Cardiac fibroblast (primary cell): ENCODE measurements at regions not wholly inside any gene's neighbourhood (a gene's known extent, or its start where the extent isn't known, plus 50 kb on each side); places are given as distances from the start of the nearest gene placed in this dataset.

Source experiments
- DNase-seq, 2 donors: peaks; one replicate each; pipeline versions ENCODE4 v3.0.0 to v3.0.0-alpha.2; 2010; ENCODE audit warnings: low read depth in 2 of 2
- H3K4me3 ChIP-seq, 2 donors: replicated peaks in 1 of 2; 1 replicate in 1 of 2; 2 replicates in 1 of 2; pipeline ENCODE4 v1.5.1; 2011; ENCODE audit warnings: low read depth in 2 of 2, low read length in 2 of 2, mild to moderate bottlenecking in 2 of 2, moderate library complexity in 1 of 2
- CTCF ChIP-seq: IDR thresholded peaks from one replicate; pipeline ENCODE4 v1.5.1; 2011; ENCODE audit warnings: low read depth, mild to moderate bottlenecking, low read length, inconsistent platforms

DNA sequence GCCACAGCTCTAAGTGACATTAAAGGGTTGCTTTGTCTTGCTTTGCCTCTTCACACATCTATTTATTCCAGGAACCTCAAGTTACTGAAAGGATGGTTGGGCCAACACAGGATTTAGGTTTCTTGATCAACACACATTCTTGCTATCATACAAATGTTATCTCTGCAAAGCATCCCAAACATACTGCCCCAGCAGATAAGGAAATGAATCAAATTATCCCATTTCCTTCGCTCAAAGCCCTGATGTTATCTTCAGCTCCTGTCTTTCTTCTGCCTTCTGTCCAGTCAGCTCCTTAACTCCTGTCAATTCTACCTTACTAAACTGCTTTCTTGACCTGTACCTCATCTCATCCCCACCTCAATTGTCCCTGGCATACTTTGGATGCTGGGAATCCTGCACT, 355.9 kb upstream of the TENM4 start:
- no peak for DNase-seq
- no peak overlapping the region for H3K4me3 ChIP-seq
- TF ChIP-seq CTCF = no peak

GRCh38 chr11:79794484-79795393, 353.9 kb upstream of the TENM4 start:
- no peak for TF ChIP-seq CTCF
- no peak for DNase-seq
- no peak overlapping the region for H3K4me3 ChIP-seq

- TF ChIP-seq CTCF = no peak
- DNase-seq = no peak
- no peak overlapping the region for H3K4me3 ChIP-seq
Measured at GRCh38 chr11:79794057-79794456, 353.2 kb upstream of the TENM4 start.

DNA sequence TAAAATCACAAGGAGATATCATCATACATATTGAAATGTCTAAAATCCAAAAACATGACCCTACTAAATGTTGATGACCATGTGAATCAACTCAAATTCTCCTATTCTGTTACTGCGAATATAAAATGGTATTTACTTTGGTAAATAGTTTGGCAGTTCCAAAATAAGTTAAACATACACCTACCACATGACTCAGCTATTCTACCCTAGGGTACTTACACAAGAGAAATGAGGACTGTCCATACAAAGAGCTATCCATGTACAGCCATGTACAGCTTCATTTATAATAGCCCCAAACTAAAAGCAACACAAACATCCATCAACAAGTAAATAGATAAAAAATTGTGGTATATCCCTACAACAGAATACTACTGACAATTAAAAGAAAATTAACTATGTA, 346.1 kb upstream of the TENM4 start:
- H3K4me3 ChIP-seq = no peak overlapping the region
- no peak for TF ChIP-seq CTCF
- no peak for DNase-seq

- no peak for TF ChIP-seq CTCF
- H3K4me3 ChIP-seq = no peak overlapping the region
- DNase-seq = no peak
Measured at GRCh38 chr11:79783833-79784232, 343.0 kb upstream of the TENM4 start.

DNA sequence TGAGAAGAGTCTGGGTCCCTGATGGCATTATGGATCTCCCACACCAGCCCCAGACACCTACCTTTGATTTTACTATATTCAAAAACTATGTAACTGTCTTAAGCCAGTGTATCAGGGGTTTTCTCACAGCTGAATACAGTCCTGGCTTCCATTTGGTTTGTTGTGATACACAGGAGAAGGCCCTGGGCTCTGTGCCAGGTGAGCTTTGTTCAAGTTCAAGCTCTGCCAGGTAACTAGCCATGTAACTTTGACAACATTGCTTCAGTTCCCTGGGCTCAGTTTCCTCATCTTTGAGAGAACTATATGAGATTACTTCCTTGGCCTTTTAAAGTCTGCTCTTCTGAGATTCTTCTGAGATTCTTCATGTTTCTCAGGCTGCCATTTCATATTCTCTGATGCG, 327.5 kb upstream of the TENM4 start:
- DNase-seq = no peak
- TF ChIP-seq CTCF = no peak
- H3K4me3 ChIP-seq = no peak overlapping the region
